Thoracic aorta (tissue), 2 donors: ENCODE measurements at regions not wholly inside any gene's neighbourhood (a gene's known extent, or its start where the extent isn't known, plus 50 kb on each side); places are given as distances from the start of the nearest gene placed in this dataset.

Experiments used
- ATAC-seq: fragments of 150-250 bp; one replicate; pipeline ENCODE4 v1.8.0; 2017; ENCODE audit warnings: low read depth; ENCODE audit not compliant: insufficient number of reproducible peaks, low FRiP score
- DNase-seq: peaks from one replicate; pipeline ENCODE4 v3.0.0-alpha.2; 2020; ENCODE audit warnings: low spot score
- H3K27ac ChIP-seq, 2 donors: fragments of 200-600 bp; sonication (generic); 1 replicate in 1 of 2; 2 replicates in 1 of 2; pipeline ENCODE4 v1.5.1; 2016; ENCODE audit warnings: mild to moderate bottlenecking in 2 of 2, moderate library complexity in 2 of 2
- H3K27me3 ChIP-seq: fragments of 200-600 bp; sonication (generic); replicated peaks from 2 replicates; pipeline ENCODE4 v1.6.0; 2016; ENCODE audit warnings: mild to moderate bottlenecking; ENCODE audit not compliant: insufficient read depth
- H3K36me3 ChIP-seq: fragments of 200-600 bp; sonication (generic); one replicate; pipeline ENCODE4 v1.5.1; 2016
- H3K4me1 ChIP-seq, 2 donors: fragments of 200-600 bp; sonication (generic); 1 replicate in 1 of 2; 2 replicates in 1 of 2; pipeline versions ENCODE4 v1.5.1 to v1.6.0; 2016; ENCODE audit warnings: low read depth in 2 of 2, mild to moderate bottlenecking in 1 of 2; ENCODE audit not compliant: control insufficient read depth in 1 of 2
- H3K4me3 ChIP-seq: fragments of 200-600 bp; sonication (generic); 2 replicates; pipeline ENCODE4 v1.5.1; 2016; ENCODE audit warnings: mild to moderate bottlenecking
- H3K9me3 ChIP-seq: fragments of 200-600 bp; sonication (generic); 2 replicates; pipeline ENCODE4 v1.5.1; 2016
- CTCF ChIP-seq: fragments of 200-600 bp; sonication (generic); IDR thresholded peaks from one replicate; pipeline ENCODE4 v1.5.1; 2019; ENCODE audit warnings: antibody characterized with exemption

- Histone ChIP-seq H3K9me3 (no peaks in the 10 kb centered on the region), H3K4me1 (no peaks in the 10 kb centered on the region), H3K27me3 (no peaks in the 10 kb centered on the region), H3K36me3 (no peaks in the 10 kb centered on the region), H3K4me3 (no peak overlapping the region), H3K27ac (no peak overlapping the region)
- no peak for TF ChIP-seq CTCF
- no peak for DNase-seq
- no peak for ATAC-seq
Observed at GRCh38 chr22:34326901-34327300, 406.6 kb upstream of the LARGE1 start.

GRCh38 chr22:34330432-34330831 lies 410.2 kb upstream of the LARGE1 start:
- ATAC-seq: no peak
- Histone ChIP-seq H3K4me3 (no peak overlapping the region), H3K9me3 (peaks cover 8% of the 10 kb centered on the region), H3K4me1 (no peaks in the 10 kb centered on the region), H3K36me3 (no peaks in the 10 kb centered on the region), H3K27ac (no peak overlapping the region), H3K27me3 (no peaks in the 10 kb centered on the region)
- TF ChIP-seq CTCF: no peak
- no peak for DNase-seq

GRCh38 chr22:34333285-34333684 lies 413.0 kb upstream of the LARGE1 start:
- H3K36me3 ChIP-seq: no peaks in the 10 kb centered on the region
- H3K4me1 ChIP-seq: no peaks in the 10 kb centered on the region
- ATAC-seq (no peak), DNase-seq (no peak)
- no peak overlapping the region for H3K4me3 ChIP-seq
- TF ChIP-seq CTCF: no peak
- peaks cover 8% of the 10 kb centered on the region for H3K9me3 ChIP-seq
- H3K27me3 ChIP-seq: no peaks in the 10 kb centered on the region
- H3K27ac ChIP-seq: no peak overlapping the region

GRCh38 chr22:34334893-34335292 lies 414.6 kb upstream of the LARGE1 start:
- no peak overlapping the region for H3K27ac ChIP-seq
- peaks cover 8% of the 10 kb centered on the region for H3K9me3 ChIP-seq
- TF ChIP-seq CTCF: no peak
- ATAC-seq (no peak), DNase-seq (no peak)
- H3K27me3 ChIP-seq: no peaks in the 10 kb centered on the region
- no peaks in the 10 kb centered on the region for H3K4me1 ChIP-seq
- H3K36me3 ChIP-seq: no peaks in the 10 kb centered on the region
- H3K4me3 ChIP-seq: no peak overlapping the region

GRCh38 chr22:34344702-34345101 lies 424.4 kb upstream of the LARGE1 start:
- Histone ChIP-seq H3K4me1 (no peaks in the 10 kb centered on the region), H3K9me3 (no peaks in the 10 kb centered on the region), H3K4me3 (no peak overlapping the region), H3K27me3 (no peaks in the 10 kb centered on the region), H3K36me3 (no peaks in the 10 kb centered on the region), H3K27ac (no peak overlapping the region)
- DNase-seq (no peak), ATAC-seq (no peak)
- no peak for TF ChIP-seq CTCF
